ENCODE measurements at regions not wholly inside any gene's neighbourhood (a gene's known extent, or its start where the extent isn't known, plus 50 kb on each side); places are given as distances from the start of the nearest gene placed in this dataset.

DNA sequence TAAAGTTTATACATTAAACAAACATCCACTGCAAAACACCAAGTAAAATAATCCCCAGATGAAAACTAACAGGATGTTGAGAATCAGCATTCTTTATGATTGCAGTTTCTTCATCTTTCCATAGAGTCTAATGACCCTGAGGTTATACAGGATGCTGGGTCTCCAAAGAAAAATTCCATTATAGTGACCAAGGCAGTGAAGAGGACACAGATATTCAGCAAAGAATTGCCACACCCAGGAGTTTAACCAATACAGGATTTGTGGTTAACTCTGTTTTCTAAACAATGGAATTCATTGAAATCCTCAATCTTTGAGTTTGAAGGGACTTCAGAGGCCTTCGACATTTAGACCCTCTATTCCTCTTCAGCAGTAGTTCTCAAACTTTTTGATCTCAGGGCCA is 76.2 kb upstream of the ESX1 start:
- TF ChIP-seq, protein P1, sequence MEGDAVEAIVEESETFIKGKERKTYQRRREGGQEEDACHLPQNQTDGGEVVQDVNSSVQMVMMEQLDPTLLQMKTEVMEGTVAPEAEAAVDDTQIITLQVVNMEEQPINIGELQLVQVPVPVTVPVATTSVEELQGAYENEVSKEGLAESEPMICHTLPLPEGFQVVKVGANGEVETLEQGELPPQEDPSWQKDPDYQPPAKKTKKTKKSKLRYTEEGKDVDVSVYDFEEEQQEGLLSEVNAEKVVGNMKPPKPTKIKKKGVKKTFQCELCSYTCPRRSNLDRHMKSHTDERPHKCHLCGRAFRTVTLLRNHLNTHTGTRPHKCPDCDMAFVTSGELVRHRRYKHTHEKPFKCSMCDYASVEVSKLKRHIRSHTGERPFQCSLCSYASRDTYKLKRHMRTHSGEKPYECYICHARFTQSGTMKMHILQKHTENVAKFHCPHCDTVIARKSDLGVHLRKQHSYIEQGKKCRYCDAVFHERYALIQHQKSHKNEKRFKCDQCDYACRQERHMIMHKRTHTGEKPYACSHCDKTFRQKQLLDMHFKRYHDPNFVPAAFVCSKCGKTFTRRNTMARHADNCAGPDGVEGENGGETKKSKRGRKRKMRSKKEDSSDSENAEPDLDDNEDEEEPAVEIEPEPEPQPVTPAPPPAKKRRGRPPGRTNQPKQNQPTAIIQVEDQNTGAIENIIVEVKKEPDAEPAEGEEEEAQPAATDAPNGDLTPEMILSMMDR (conservative IDR thresholded peaks at IDR 0.05; ENCODE audit: low read depth, low read length) = no peak
- no peak overlapping the region for H3K4me3 ChIP-seq (ENCODE audit: low read length)
- DNase-seq (ENCODE audit: low read depth) = no peak

DNA sequence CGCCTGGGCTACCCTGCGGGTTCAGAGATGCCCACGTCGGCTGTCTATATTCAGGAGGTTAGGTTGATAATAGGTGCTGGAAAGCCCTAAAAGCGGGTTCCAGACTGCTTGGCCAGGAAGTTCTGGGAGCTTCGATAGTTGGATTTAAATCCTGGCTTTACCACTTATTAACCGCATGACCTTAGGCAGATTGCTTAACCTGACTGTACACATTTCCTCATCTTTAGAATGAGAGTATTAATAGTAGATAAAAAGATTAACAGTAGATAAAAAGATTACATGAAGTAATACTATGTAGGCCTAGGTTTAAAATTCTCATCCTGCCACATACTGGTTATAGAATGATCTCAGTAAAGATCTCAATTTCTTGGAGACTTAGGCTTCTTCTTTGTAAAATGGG is 75.0 kb upstream of the ESX1 start:
- no peak overlapping the region for H3K4me3 ChIP-seq (ENCODE audit: low read length)
- TF ChIP-seq, protein P1 (conservative IDR thresholded peaks at IDR 0.05; ENCODE audit: low read depth, low read length) = no peak

DNA sequence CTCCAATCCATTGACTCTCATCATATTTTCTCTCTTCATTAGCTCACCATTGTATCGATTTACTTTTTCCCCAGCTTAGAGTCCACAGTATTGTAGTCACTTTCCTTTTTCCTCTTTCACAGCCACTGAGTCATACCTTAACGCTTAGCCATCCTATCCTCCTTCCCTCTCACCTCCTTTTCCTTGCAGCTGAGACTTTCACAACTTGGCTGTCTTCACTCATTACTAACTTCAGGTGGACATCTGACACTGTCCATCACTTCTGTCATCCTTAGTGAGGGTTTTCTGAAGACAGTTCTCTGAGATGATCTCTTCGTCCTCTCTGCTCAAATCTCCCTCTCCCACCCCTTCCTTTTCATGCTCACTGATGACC is 70.5 kb upstream of the ESX1 start:
- no peak for DNase-seq (ENCODE audit: low read depth)
- TF ChIP-seq, protein P1 (conservative IDR thresholded peaks at IDR 0.05; ENCODE audit: low read depth, low read length) = no peak
- H3K4me3 ChIP-seq (ENCODE audit: low read length) = no peak overlapping the region

More for the DNA sequence above, 75.0 kb upstream of the ESX1 start:
- DNase-seq (ENCODE audit: low read depth) = no peak

DNA sequence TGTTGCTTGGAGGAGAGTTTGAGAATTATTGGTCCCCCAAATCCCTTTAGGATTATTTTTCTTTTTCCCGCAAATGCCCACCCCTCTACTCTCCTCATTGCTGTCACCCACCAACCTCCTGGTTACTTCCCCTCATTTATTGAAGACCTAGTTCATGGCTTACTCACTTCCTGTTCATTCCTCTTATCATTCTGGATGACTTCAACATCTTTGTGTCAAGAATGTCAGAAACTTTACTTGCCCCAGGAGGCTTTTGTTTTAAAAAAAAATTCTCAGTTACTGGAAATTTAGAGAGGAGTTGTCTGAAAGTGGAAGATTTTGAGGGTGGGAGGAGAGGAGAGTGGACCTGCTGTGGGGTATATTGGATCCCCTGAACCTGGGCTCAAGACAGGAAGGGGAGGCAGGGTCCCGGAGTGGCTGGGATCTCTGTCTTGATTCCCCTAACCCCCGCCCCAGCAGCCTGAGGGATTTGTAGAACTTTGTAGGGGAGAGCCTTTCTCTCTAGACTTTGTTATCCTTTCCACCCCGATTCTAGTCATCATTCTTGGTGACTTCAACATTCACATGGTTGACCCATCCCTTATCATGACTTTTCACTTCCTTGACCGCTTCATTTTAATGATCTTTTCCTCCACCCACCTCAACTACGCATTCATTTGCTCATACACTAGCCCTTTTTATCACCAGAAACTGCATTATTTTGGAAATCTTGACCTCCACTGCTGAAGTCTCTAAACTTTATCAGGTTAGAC is 69.9 kb upstream of the ESX1 start:
- DNase-seq (ENCODE audit: low read depth) = no peak
- no peak overlapping the region for H3K4me3 ChIP-seq (ENCODE audit: low read length)
- TF ChIP-seq, protein P1 (conservative IDR thresholded peaks at IDR 0.05; ENCODE audit: low read depth, low read length) = no peak

DNA sequence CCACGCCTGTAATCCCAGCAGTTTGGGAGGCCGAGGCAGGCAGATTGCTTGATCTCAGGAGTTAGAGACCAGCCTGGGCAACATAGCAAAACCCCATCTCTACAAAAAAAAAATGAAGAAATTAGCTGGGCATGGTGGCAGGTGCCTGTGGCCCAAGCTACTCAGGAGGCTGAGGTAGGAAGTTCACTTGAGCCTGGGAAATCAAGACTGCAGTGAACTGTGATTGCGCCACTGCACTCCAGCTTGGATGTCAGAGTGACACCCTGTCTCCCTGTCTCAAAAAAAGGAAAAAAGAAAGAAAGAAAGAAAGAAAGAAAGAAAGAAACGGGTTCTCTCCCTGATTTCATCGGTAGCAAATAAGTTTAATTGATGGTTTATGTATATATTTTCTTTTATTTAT is 64.6 kb upstream of the ESX1 start:
- DNase-seq (ENCODE audit: low read depth) = no peak
- H3K4me3 ChIP-seq (ENCODE audit: low read length) = no peak overlapping the region
- TF ChIP-seq, protein P1 (conservative IDR thresholded peaks at IDR 0.05; ENCODE audit: low read depth, low read length) = no peak

DNA sequence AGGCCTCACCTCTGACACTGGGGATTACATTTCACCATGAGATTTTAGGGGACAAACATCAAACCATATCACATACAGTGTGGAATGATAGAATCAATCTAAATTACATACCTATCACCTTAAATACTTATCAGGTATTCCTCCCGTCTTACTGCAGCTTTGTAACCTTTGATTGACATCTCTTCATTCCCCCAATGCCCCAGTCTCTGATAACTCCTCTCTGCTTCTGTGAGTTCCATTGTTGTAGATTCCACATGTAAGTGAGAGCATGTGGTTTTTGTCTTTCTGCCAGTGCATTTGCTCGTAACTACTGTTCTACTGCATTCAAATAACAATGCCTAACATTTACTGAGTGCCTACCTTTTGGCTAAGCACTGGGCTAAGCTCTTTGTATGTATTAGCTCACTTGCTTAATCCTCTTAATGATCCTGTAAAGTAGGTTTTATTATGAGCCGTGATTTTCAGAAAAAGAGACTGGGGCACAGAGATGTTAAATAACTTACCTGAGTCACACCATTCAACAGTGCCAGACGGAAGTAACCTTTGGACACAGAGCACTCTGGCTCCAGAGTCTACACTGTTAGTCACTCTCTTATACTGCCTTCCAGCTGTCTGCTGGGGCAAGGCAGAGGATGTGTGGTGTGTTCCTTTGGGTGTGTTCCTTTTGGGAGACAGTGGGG is 63.7 kb upstream of the ESX1 start:
- DNase-seq (ENCODE audit: low read depth) = peak; percentile 79
- TF ChIP-seq, protein P1 (conservative IDR thresholded peaks at IDR 0.05; ENCODE audit: low read depth, low read length) = no peak
- H3K4me3 ChIP-seq (ENCODE audit: low read length) = no peak overlapping the region

DNA sequence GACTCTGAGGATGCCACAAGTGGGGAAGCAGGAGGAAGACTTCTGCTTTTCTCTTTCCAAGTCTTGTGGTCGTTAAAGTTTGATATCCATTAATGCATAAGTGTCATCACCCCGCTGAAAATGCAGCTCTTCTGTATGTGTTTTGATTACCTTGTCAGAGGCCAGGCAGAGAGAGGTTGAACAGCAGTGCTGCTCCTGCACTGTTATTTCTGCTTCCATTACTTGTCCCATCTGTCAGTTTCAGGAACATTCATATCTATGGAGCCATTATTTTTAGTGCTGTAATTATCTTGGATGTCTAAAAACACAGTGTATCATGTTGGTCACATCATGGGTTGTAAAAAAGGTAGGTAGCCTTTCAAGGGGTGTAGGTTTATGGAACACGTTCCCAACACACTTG is 62.0 kb upstream of the ESX1 start:
- H3K4me3 ChIP-seq (ENCODE audit: low read length) = no peak overlapping the region
- TF ChIP-seq, protein P1 (conservative IDR thresholded peaks at IDR 0.05; ENCODE audit: low read depth, low read length) = no peak
- DNase-seq (ENCODE audit: low read depth) = no peak

Data from retinal pigment epithelial cell (primary cell).